ENCODE measurements at regions not wholly inside any gene's neighbourhood (a gene's known extent, or its start where the extent isn't known, plus 50 kb on each side); places are given as distances from the start of the nearest gene placed in this dataset.

DNA sequence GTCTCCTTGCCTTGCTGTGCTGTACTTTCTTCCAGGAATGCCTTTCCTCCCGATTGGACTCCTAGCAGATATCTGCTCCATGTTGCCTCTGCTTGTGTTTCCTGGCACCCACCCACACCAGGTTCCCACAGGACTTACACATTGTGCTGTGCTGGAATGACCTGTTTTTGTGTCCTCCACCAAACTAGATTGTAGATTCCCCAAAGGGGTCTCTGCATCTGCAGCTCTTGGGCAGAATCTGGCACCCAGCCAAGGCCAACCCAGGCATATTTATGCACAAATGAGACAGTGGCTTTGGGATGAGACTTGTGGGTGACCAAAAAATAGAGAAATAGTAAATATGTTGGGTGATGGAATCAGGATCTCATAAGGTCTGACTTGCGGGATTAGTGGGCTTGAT, 278.2 kb downstream of the RRAGC start:
- TF ChIP-seq CTCF (IDR thresholded peaks at IDR 0.05; ENCODE audit: insufficient read depth, low read length, poor library complexity, severe bottlenecking) (no peak), EZH2phosphoT487 (conservative IDR thresholded peaks at IDR 0.05; ENCODE audit: low read length) (no peak)
- Histone ChIP-seq H3K27ac (ENCODE audit: low read depth, low read length) (no peak overlapping the region), H3K27me3 (ENCODE audit: low read length) (no peaks in the 10 kb centered on the region), H3K36me3 (ENCODE audit: low read length) (no peaks in the 10 kb centered on the region), H3K9ac (ENCODE audit: low read length) (no peak overlapping the region), H3K4me3 (ENCODE audit: insufficient read depth, low read length, poor library complexity, severe bottlenecking) (no peak overlapping the region), H3K4me2 (ENCODE audit: low read depth, low read length, poor library complexity, severe bottlenecking) (no peak overlapping the region), H3K79me2 (ENCODE audit: insufficient read depth, low read length) (no peaks in the 10 kb centered on the region), H3K9me3 (ENCODE audit: insufficient read depth, low read length) (no peaks in the 10 kb centered on the region), H3K9me2 (replicated peaks; ENCODE audit: insufficient read depth, low read length) (no peaks in the 10 kb centered on the region), H2AFZ (ENCODE audit: low read depth, low read length, severe bottlenecking) (no peak overlapping the region), H4K20me1 (ENCODE audit: low read depth, low read length) (no peaks in the 10 kb centered on the region), H3F3A (ENCODE audit: insufficient read depth) (no peaks in the 10 kb centered on the region)

GRCh38 chr1:38580594-38580993, 279.0 kb downstream of the RRAGC start:
- Histone ChIP-seq H3K9me3 (ENCODE audit: insufficient read depth, low read length) (no peaks in the 10 kb centered on the region), H3K79me2 (ENCODE audit: insufficient read depth, low read length) (no peaks in the 10 kb centered on the region), H3K27me3 (ENCODE audit: low read length) (no peaks in the 10 kb centered on the region), H3K27ac (ENCODE audit: low read depth, low read length) (no peak overlapping the region), H3K9ac (ENCODE audit: low read length) (no peak overlapping the region), H2AFZ (ENCODE audit: low read depth, low read length, severe bottlenecking) (no peak overlapping the region), H3F3A (ENCODE audit: insufficient read depth) (no peaks in the 10 kb centered on the region), H3K36me3 (ENCODE audit: low read length) (no peaks in the 10 kb centered on the region), H3K9me2 (replicated peaks; ENCODE audit: insufficient read depth, low read length) (no peaks in the 10 kb centered on the region), H3K4me2 (ENCODE audit: low read depth, low read length, poor library complexity, severe bottlenecking) (no peak overlapping the region), H3K4me3 (ENCODE audit: insufficient read depth, low read length, poor library complexity, severe bottlenecking) (no peak overlapping the region), H4K20me1 (ENCODE audit: low read depth, low read length) (no peaks in the 10 kb centered on the region)
- no peak for TF ChIP-seq EZH2phosphoT487 (conservative IDR thresholded peaks at IDR 0.05; ENCODE audit: low read length)
- TF ChIP-seq CTCF (IDR thresholded peaks at IDR 0.05; ENCODE audit: insufficient read depth, low read length, poor library complexity, severe bottlenecking) = no peak

DNA sequence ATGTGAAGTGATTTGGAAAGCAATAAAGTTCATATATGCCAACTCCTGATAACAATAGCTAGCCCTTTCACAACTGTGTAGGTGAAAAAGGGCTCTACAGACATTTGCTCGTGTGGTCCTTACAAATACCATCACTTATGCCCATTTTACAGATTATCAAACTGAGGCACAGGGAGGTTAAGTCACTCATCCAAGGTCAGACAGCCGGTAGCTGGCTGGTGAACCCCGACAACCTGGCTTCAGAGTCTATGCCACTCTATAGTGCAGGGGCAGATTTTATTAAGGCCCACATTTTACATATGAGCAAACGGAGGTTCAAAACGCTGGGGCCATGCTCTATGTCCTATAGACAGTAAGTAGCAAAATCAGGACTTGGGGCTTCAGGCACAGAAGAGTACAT, 280.5 kb downstream of the RRAGC start:
- H3K27me3 ChIP-seq (ENCODE audit: low read length) = no peaks in the 10 kb centered on the region
- no peaks in the 10 kb centered on the region for H3F3A ChIP-seq (ENCODE audit: insufficient read depth)
- H4K20me1 ChIP-seq (ENCODE audit: low read depth, low read length) = no peaks in the 10 kb centered on the region
- H3K9me3 ChIP-seq (ENCODE audit: insufficient read depth, low read length) = no peaks in the 10 kb centered on the region
- H3K36me3 ChIP-seq (ENCODE audit: low read length) = no peaks in the 10 kb centered on the region
- H3K9me2 ChIP-seq (replicated peaks; ENCODE audit: insufficient read depth, low read length) = no peaks in the 10 kb centered on the region
- H3K4me3 ChIP-seq (ENCODE audit: insufficient read depth, low read length, poor library complexity, severe bottlenecking) = no peak overlapping the region
- TF ChIP-seq EZH2phosphoT487 (conservative IDR thresholded peaks at IDR 0.05; ENCODE audit: low read length) = no peak
- TF ChIP-seq CTCF (IDR thresholded peaks at IDR 0.05; ENCODE audit: insufficient read depth, low read length, poor library complexity, severe bottlenecking) = no peak
- no peak overlapping the region for H2AFZ ChIP-seq (ENCODE audit: low read depth, low read length, severe bottlenecking)
- no peaks in the 10 kb centered on the region for H3K79me2 ChIP-seq (ENCODE audit: insufficient read depth, low read length)
- no peak overlapping the region for H3K27ac ChIP-seq (ENCODE audit: low read depth, low read length)
- no peak overlapping the region for H3K4me2 ChIP-seq (ENCODE audit: low read depth, low read length, poor library complexity, severe bottlenecking)
- no peak overlapping the region for H3K9ac ChIP-seq (ENCODE audit: low read length)
